K562 (cell line): ENCODE measurements at regions not wholly inside any gene's neighbourhood (a gene's known extent, or its start where the extent isn't known, plus 50 kb on each side); places are given as distances from the start of the nearest gene placed in this dataset.

ENCODE experiments used
- ATF1 ChIP-seq, 2 experiments: fragments of 450-650 bp in 1 of 2; IDR thresholded peaks; 2 replicates each; pipeline ENCODE4 v1.6.1; 2016; ENCODE audit warnings: missing compliant biosample characterization in 1 of 2, missing genetic modification characterization in 1 of 2
- CEBPB ChIP-seq: fragments of 450-650 bp; IDR thresholded peaks from 2 replicates; pipeline ENCODE4 v1.6.1; 2016; ENCODE audit warnings: missing genetic modification characterization, missing compliant biosample characterization
- DNMT1 ChIP-seq: fragments of 450-650 bp; IDR thresholded peaks from 2 replicates; pipeline ENCODE4 v1.6.1; 2016; ENCODE audit warnings: antibody characterized with exemption, mild to moderate bottlenecking
- ESRRA ChIP-seq: fragments of 450-650 bp; IDR thresholded peaks from 2 replicates; pipeline ENCODE4 v1.6.1; 2014; ENCODE audit warnings: low read depth, mild to moderate bottlenecking, moderate library complexity, borderline replicate concordance
- KAT8 ChIP-seq: fragments of 450-650 bp; IDR thresholded peaks from 2 replicates; pipeline ENCODE4 v1.6.1; 2016; ENCODE audit warnings: low read depth, mild to moderate bottlenecking
- L3MBTL2 ChIP-seq: fragments of 450-650 bp; IDR thresholded peaks from 2 replicates; pipeline ENCODE4 v1.6.1; 2016; ENCODE audit warnings: mild to moderate bottlenecking, moderate library complexity
- NR2C2 ChIP-seq, 2 experiments: fragments of 200-800 bp in 1 of 2; sonication (Bioruptor generic) in 1 of 2; sonication (generic) in 1 of 2; formaldehyde crosslinking in 1 of 2; IDR thresholded peaks; 2 replicates each; pipeline versions ENCODE4 v1.6.1 to v1.8.0; 2016 to 2022; ENCODE audit warnings: mild to moderate bottlenecking in 1 of 2, missing compliant biosample characterization in 1 of 2, missing genetic modification characterization in 1 of 2, missing genetic modification reagents in 1 of 2
- PRPF4 ChIP-seq: fragments of 200-400 bp; formaldehyde crosslinking; IDR thresholded peaks from one replicate; pipeline ENCODE4 v1.6.1; 2017; ENCODE audit warnings: low read length, low read depth, mild to moderate bottlenecking; ENCODE audit not compliant: insufficient read depth, poor library complexity, severe bottlenecking
- RAD21 ChIP-seq, 2 experiments: fragments of 250-450 bp in 1 of 2; fragments of 450-650 bp in 1 of 2; sonication (Bioruptor Pico) in 1 of 2; formaldehyde crosslinking in 1 of 2; IDR thresholded peaks in 1 of 2; conservative IDR thresholded peaks in 1 of 2; 2 replicates each; pipeline versions ENCODE4 v1.4.0 to v1.8.0; 2020 to 2022; ENCODE audit warnings: mild to moderate bottlenecking in 2 of 2, moderate library complexity in 1 of 2
- RHOXF2B ChIP-seq: fragments of 250-450 bp; sonication (Bioruptor Pico); conservative IDR thresholded peaks from 2 replicates; pipeline ENCODE4 v1.5.1; 2021
- SIN3A ChIP-seq, 2 experiments: fragments of 150-350 bp in 1 of 2; IDR thresholded peaks; 2 replicates each; pipeline ENCODE4 v1.6.1; 2011 to 2016; ENCODE audit warnings: borderline replicate concordance in 2 of 2, low read depth in 2 of 2, low read length in 2 of 2, mild to moderate bottlenecking in 2 of 2, moderate library complexity in 2 of 2; ENCODE audit not compliant: control insufficient read depth in 1 of 2
- SMARCA5 ChIP-seq: fragments of 450-650 bp; IDR thresholded peaks from 2 replicates; pipeline ENCODE4 v1.6.1; 2016
- TBL1XR1 ChIP-seq, 2 experiments: IDR thresholded peaks; 2 replicates each; pipeline ENCODE4 v1.6.1; 2012; ENCODE audit warnings: improper control_type of control experiment in 2 of 2, low read length in 2 of 2, mild to moderate bottlenecking in 1 of 2
- TCF3 ChIP-seq: sonication (generic); formaldehyde crosslinking; IDR thresholded peaks from 2 replicates; pipeline ENCODE4 v1.4.0; 2020; ENCODE audit warnings: mild to moderate bottlenecking, missing genetic modification reagents
- TEAD4 ChIP-seq, 2 experiments: sonication (generic) in 1 of 2; formaldehyde crosslinking in 1 of 2; IDR thresholded peaks; 2 replicates each; pipeline versions ENCODE4 v1.6.1 to v1.8.0; 2012 to 2022; ENCODE audit warnings: borderline replicate concordance in 1 of 2, inconsistent platforms in 1 of 2, low read length in 1 of 2, mild to moderate bottlenecking in 1 of 2, missing genetic modification reagents in 1 of 2
- XRCC3 ChIP-seq: fragments of 450-650 bp; IDR thresholded peaks from 2 replicates; pipeline ENCODE4 v1.6.1; 2017; ENCODE audit warnings: mild to moderate bottlenecking, moderate library complexity
- ZNF212 ChIP-seq: fragments of 450-650 bp; formaldehyde crosslinking; IDR thresholded peaks from 2 replicates; pipeline ENCODE4 v1.4.0; 2020; ENCODE audit warnings: mild to moderate bottlenecking
- TF ChIP-seq, protein P1 (sequence below): fragments of 450-650 bp; IDR thresholded peaks from 2 replicates; pipeline ENCODE4 v1.6.1; 2018; ENCODE audit warnings: mild to moderate bottlenecking, low read depth; ENCODE audit not compliant: partially characterized antibody
- TF ChIP-seq, protein P2 (sequence below), 2 experiments: IDR thresholded peaks; 2 replicates each; pipeline ENCODE4 v1.6.1; 2012; ENCODE audit warnings: improper control_type of control experiment in 2 of 2, low read depth in 2 of 2, low read length in 2 of 2, borderline replicate concordance in 1 of 2
- TF ChIP-seq, protein P3 (sequence below): IDR thresholded peaks from 2 replicates; pipeline ENCODE4 v1.6.1; 2011; ENCODE audit warnings: borderline replicate concordance, low read depth, mild to moderate bottlenecking, moderate library complexity, low read length; ENCODE audit not compliant: insufficient read depth, poor library complexity, severe bottlenecking

DNA sequence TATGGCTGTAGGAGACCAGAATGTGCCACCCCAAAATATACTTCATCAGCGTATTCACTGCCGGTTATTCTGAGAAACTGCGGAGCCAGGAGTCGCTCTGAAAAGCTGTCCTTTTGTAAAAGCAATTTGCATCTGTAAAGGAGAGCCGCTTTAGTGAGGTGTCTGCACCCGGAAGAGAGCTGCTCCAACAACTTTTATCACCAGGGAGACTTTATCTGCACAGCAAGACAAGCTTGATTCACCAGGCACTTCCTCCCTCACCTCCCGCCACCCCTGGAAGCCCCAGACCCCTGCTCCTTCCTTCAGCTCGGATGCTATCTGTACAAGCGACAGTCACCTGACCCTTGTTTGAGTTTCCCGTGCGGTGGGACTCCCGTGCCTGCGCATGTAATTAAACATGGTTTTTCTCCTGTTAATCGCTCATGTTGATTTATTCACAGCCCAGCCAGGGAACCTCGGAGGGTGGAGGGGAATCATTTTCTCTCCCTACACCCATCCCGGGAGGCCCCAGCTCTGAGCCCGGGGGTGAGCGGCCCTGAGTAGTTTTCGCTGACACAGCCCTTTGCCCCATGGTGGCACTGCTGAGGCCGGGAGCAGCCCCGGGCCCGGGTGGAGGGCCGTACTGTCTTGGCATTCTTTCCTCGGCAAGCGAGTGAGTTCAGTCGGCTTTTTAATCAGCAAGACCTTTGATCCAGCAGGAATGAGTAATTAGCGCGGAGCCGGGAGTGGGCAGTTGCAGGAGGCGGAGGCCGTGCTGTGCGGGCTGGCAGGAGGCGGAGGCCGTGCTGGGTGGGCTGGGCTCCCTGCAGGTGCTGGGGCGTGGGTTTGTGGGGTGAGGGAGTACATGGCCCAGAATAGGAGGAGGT lies 222.7 kb upstream of the CIBAR2 start (continued):
- TF ChIP-seq ATF1 (CRISPR knock-in tag; IDR thresholded peaks at IDR 0.05) (no peak), ATF1 (tag; IDR thresholded peaks at IDR 0.05) (0 out of 2 replicates have a peak, but pooled peaks have one; percentile 27), TBL1XR1 (IDR thresholded peaks at IDR 0.05; ENCODE audit: low read length in 2 of 2) (peak in 1 of 2 experiments; percentile 49; a peak in 2 of 4 replicates), DNMT1 (no peak), SIN3A (IDR thresholded peaks at IDR 0.05; ENCODE audit: borderline replicate concordance in 2 of 2, control insufficient read depth in 1 of 2, low read depth in 2 of 2, low read length in 2 of 2) (peak; percentile 40 to 48; a peak in 1 of 4 replicates), CEBPB (tag) (no peak), PRPF4 (no peak), RAD21 (CRISPR knock-in tag; conservative IDR thresholded peaks at IDR 0.05 in 1 of 2, IDR thresholded peaks at IDR 0.05 in 1 of 2) (no peak; a peak in 1 of 4 replicates), ZNF212 (CRISPR knock-in tag) (0 out of 2 replicates have a peak, but pooled peaks have one; percentile 67), TEAD4 (IDR thresholded peaks at IDR 0.05; ENCODE audit: low read length) (peak; percentile 52; the same call in 1 of the 2 replicates), TEAD4 (CRISPR knock-in tag; IDR thresholded peaks at IDR 0.05; ENCODE audit: borderline replicate concordance) (no peak), ESRRA (peak; percentile 14; the same call in 1 of the 2 replicates), SMARCA5 (no peak), L3MBTL2 (peak; percentile 66), TCF3 (CRISPR knock-in tag) (peak; percentile 55), RHOXF2B (no peak), XRCC3 (no peak), NR2C2 (CRISPR knock-in tag; IDR thresholded peaks at IDR 0.05) (0 out of 2 replicates have a peak, but pooled peaks have one; percentile 31), NR2C2 (tag; IDR thresholded peaks at IDR 0.05) (peak; percentile 70), KAT8 (no peak)
- TF ChIP-seq, protein P1, sequence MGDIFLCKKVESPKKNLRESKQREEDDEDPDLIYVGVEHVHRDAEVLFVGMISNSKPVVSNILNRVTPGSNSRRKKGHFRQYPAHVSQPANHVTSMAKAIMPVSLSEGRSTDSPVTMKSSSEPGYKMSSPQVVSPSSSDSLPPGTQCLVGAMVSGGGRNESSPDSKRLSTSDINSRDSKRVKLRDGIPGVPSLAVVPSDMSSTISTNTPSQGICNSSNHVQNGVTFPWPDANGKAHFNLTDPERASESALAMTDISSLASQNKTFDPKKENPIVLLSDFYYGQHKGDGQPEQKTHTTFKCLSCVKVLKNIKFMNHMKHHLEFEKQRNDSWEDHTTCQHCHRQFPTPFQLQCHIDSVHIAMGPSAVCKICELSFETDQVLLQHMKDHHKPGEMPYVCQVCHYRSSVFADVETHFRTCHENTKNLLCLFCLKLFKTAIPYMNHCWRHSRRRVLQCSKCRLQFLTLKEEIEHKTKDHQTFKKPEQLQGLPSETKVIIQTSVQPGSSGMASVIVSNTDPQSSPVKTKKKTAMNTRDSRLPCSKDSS = no peak
- TF ChIP-seq, protein P2, sequence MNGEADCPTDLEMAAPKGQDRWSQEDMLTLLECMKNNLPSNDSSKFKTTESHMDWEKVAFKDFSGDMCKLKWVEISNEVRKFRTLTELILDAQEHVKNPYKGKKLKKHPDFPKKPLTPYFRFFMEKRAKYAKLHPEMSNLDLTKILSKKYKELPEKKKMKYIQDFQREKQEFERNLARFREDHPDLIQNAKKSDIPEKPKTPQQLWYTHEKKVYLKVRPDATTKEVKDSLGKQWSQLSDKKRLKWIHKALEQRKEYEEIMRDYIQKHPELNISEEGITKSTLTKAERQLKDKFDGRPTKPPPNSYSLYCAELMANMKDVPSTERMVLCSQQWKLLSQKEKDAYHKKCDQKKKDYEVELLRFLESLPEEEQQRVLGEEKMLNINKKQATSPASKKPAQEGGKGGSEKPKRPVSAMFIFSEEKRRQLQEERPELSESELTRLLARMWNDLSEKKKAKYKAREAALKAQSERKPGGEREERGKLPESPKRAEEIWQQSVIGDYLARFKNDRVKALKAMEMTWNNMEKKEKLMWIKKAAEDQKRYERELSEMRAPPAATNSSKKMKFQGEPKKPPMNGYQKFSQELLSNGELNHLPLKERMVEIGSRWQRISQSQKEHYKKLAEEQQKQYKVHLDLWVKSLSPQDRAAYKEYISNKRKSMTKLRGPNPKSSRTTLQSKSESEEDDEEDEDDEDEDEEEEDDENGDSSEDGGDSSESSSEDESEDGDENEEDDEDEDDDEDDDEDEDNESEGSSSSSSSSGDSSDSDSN (IDR thresholded peaks at IDR 0.05; ENCODE audit: borderline replicate concordance in 1 of 2, low read depth in 2 of 2, low read length in 2 of 2) = peak in 1 of 2 experiments; percentile 66; a peak in 1 of 4 replicates
- TF ChIP-seq, protein P3, sequence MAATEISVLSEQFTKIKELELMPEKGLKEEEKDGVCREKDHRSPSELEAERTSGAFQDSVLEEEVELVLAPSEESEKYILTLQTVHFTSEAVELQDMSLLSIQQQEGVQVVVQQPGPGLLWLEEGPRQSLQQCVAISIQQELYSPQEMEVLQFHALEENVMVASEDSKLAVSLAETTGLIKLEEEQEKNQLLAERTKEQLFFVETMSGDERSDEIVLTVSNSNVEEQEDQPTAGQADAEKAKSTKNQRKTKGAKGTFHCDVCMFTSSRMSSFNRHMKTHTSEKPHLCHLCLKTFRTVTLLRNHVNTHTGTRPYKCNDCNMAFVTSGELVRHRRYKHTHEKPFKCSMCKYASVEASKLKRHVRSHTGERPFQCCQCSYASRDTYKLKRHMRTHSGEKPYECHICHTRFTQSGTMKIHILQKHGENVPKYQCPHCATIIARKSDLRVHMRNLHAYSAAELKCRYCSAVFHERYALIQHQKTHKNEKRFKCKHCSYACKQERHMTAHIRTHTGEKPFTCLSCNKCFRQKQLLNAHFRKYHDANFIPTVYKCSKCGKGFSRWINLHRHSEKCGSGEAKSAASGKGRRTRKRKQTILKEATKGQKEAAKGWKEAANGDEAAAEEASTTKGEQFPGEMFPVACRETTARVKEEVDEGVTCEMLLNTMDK = no peak
